ENCODE measurements at regions not wholly inside any gene's neighbourhood (a gene's known extent, or its start where the extent isn't known, plus 50 kb on each side); places are given as distances from the start of the nearest gene placed in this dataset.

DNA sequence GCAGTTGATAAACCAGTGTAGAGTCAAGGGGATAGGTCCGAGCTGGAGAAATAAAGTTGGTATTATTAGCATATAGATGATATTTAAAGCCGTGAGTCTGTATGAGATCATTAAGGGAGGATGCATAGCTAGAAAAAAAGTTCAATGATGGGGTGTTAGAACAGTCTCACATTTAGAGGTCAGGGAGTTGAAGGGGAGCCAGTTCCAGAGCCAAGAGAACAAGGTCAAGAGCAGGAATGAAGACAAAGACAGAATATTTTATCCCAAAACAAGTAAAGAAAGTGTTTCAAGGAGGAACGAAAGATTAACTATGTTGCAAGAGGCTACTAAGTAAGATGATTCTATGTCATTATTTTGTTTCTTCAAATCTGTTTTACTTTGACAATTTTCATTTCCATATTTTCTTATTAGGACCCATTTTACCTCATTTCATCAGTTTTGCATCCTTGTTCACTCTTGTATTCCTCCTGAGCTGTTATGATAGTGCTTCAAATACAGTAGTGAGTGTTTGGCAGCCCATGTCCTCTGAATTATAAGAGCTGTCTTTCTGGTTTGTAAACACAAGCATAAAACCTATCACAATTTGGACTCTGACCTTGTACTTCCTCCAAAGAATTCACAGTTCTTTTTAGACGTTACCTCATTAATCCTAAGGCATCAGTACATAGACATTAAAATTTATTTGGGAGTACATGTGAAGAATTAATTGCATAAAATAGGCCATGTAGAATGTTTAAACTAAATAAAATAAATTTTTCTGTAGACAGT, 695.7 kb upstream of the NECTIN3 start:
- H3K9ac ChIP-seq: no peak overlapping the region
- no peaks in the 10 kb centered on the region for H3K4me1 ChIP-seq
- H3K4me3 ChIP-seq: no peak overlapping the region
- no peak for TF ChIP-seq Cebpa-rat (IDR thresholded peaks at IDR 0.05)
- no peaks in the 10 kb centered on the region for H3K9me3 ChIP-seq (replicated peaks in 1 of 11)
- no peak overlapping the region for H3K27ac ChIP-seq
- H3K4me2 ChIP-seq: no peak overlapping the region
- H3K36me3 ChIP-seq: no peaks in the 10 kb centered on the region
- H3K27me3 ChIP-seq: no peaks in the 10 kb centered on the region
- no peaks in the 10 kb centered on the region for H4K20me1 ChIP-seq

- H3K4me2 ChIP-seq: no peak overlapping the region
- no peaks in the 10 kb centered on the region for H4K20me1 ChIP-seq
- H3K27me3 ChIP-seq: no peaks in the 10 kb centered on the region
- no peak overlapping the region for H3K27ac ChIP-seq
- H3K4me3 ChIP-seq: no peak overlapping the region
- no peaks in the 10 kb centered on the region for H3K4me1 ChIP-seq
- H3K36me3 ChIP-seq: no peaks in the 10 kb centered on the region
- no peak for TF ChIP-seq Cebpa-rat (IDR thresholded peaks at IDR 0.05)
- H3K9me3 ChIP-seq (replicated peaks in 1 of 11): no peaks in the 10 kb centered on the region
- H3K9ac ChIP-seq: no peak overlapping the region
Observed at GRCh38 chr3:110378481-110378880, 693.1 kb upstream of the NECTIN3 start.

DNA sequence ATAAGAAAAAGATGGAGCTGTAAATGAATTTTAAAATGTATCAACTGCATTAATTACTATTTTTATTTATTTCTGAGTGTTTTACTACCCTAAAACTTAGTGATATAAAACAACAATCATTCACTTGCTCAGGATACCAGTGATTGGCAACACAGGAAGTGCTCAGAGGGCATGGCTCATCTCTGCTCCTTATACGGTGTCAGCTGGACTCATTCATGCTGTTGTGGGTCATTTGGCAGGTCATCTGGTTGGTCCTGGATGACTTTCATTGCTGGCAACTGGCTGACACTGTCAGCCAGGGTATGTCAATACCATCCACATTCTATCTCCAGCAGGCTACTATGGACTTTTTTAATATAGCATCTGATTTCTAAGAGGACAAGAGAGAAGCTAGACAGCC, 689.6 kb upstream of the NECTIN3 start:
- no peaks in the 10 kb centered on the region for H4K20me1 ChIP-seq
- no peak overlapping the region for H3K9ac ChIP-seq
- no peaks in the 10 kb centered on the region for H3K4me1 ChIP-seq
- H3K27me3 ChIP-seq: no peaks in the 10 kb centered on the region
- no peak for TF ChIP-seq Cebpa-rat (IDR thresholded peaks at IDR 0.05)
- no peak overlapping the region for H3K4me2 ChIP-seq
- H3K9me3 ChIP-seq (replicated peaks in 1 of 11): no peaks in the 10 kb centered on the region
- no peak overlapping the region for H3K27ac ChIP-seq
- no peak overlapping the region for H3K4me3 ChIP-seq
- no peaks in the 10 kb centered on the region for H3K36me3 ChIP-seq

GRCh38 chr3:110383356-110383755, 688.3 kb upstream of the NECTIN3 start:
- no peak overlapping the region for H3K27ac ChIP-seq
- no peak overlapping the region for H3K4me2 ChIP-seq
- no peak overlapping the region for H3K4me3 ChIP-seq
- H3K36me3 ChIP-seq: no peaks in the 10 kb centered on the region
- no peaks in the 10 kb centered on the region for H3K4me1 ChIP-seq
- no peak overlapping the region for H3K9ac ChIP-seq
- H3K27me3 ChIP-seq: no peaks in the 10 kb centered on the region
- TF ChIP-seq Cebpa-rat (IDR thresholded peaks at IDR 0.05): no peak
- no peaks in the 10 kb centered on the region for H4K20me1 ChIP-seq
- H3K9me3 ChIP-seq (replicated peaks in 1 of 11): no peaks in the 10 kb centered on the region

DNA sequence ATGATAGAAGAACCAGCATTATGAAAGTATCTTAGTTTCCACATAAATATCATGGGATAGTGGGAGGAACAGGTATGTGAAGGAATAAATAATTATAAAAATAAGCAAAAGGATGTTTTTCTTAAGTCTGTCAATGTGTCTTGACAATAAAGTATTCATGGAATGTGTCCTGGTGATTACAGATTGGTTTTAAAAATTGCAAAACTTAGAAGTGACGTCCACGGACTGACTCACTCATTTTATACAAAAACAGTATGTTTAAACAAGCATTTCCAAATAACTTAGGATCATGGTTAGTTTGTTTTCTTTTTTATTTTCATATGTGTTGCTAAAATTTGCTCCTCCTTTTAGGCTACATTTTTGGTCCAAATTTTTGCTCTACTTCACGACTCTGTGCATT, 687.0 kb upstream of the NECTIN3 start:
- H3K9me3 ChIP-seq (replicated peaks in 1 of 11): no peaks in the 10 kb centered on the region
- H3K4me2 ChIP-seq: no peak overlapping the region
- H3K27ac ChIP-seq: no peak overlapping the region
- H4K20me1 ChIP-seq: no peaks in the 10 kb centered on the region
- H3K36me3 ChIP-seq: no peaks in the 10 kb centered on the region
- no peaks in the 10 kb centered on the region for H3K27me3 ChIP-seq
- H3K4me3 ChIP-seq: no peak overlapping the region
- no peak overlapping the region for H3K9ac ChIP-seq
- no peak for TF ChIP-seq Cebpa-rat (IDR thresholded peaks at IDR 0.05)
- no peaks in the 10 kb centered on the region for H3K4me1 ChIP-seq

DNA sequence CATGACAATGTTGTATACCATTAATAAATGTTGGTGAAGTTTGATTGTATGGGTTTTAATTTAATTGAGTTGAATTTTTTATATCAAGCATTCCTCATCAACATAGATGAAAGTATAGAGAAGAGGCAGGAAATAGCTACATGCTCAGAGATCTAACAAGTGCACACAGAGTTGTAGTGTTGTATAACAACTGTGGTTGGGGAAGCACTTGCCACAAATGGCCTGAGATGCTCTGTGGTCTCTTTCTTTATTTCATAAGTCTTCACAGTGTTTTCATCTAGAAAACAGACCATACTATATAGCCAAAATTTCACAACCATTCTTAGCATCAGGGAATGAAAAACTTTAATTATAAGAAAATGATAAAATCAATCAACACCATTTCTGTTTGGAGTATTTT, 682.6 kb upstream of the NECTIN3 start:
- no peaks in the 10 kb centered on the region for H4K20me1 ChIP-seq
- no peak overlapping the region for H3K9ac ChIP-seq
- no peaks in the 10 kb centered on the region for H3K4me1 ChIP-seq
- H3K27ac ChIP-seq: no peak overlapping the region
- no peaks in the 10 kb centered on the region for H3K36me3 ChIP-seq
- H3K27me3 ChIP-seq: no peaks in the 10 kb centered on the region
- H3K4me2 ChIP-seq: no peak overlapping the region
- TF ChIP-seq Cebpa-rat (IDR thresholded peaks at IDR 0.05): no peak
- no peaks in the 10 kb centered on the region for H3K9me3 ChIP-seq (replicated peaks in 1 of 11)
- H3K4me3 ChIP-seq: no peak overlapping the region

DNA sequence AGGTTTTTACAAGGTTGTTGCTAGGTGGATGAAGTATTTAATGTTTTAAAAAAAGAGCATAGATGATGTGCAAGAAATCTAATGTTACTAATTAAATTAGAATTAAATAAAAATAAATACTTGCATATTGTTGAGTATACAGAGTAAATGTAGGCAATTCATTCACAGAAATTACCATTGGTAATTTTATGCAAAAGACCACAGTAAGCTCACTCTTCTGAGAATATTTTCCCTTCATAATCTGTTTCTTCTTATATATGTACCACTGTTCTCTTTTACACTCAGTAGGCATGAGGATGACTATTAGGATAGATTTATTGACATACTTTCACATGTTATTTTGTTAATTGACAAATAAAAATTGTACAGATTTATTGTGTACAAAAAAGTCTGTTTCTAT, 681.2 kb upstream of the NECTIN3 start:
- H4K20me1 ChIP-seq: no peaks in the 10 kb centered on the region
- no peaks in the 10 kb centered on the region for H3K36me3 ChIP-seq
- no peaks in the 10 kb centered on the region for H3K4me1 ChIP-seq
- no peak overlapping the region for H3K4me3 ChIP-seq
- no peak overlapping the region for H3K4me2 ChIP-seq
- no peaks in the 10 kb centered on the region for H3K9me3 ChIP-seq (replicated peaks in 1 of 11)
- no peak overlapping the region for H3K27ac ChIP-seq
- H3K9ac ChIP-seq: no peak overlapping the region
- no peak for TF ChIP-seq Cebpa-rat (IDR thresholded peaks at IDR 0.05)
- no peaks in the 10 kb centered on the region for H3K27me3 ChIP-seq

DNA sequence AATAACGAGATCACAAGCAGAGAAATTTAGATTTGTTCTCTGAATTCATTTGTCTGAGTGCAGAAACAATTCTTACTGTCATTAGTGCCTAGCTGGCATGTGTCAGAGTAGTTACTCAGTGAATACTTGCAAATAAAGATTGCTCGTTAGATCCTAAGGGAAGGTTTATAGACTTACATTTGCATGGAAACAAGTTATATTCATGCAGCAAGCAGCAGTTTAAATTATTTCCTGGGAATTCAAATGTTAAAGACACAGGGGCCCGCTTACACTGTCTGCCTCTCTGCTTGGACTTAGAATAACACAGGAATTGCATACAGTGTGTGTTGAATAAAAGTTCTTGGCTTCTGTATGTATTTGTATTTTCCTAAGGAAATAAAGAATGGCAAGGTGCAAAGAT, 680.6 kb upstream of the NECTIN3 start:
- Histone ChIP-seq H3K9me3 (replicated peaks in 1 of 11) (no peaks in the 10 kb centered on the region), H3K36me3 (no peaks in the 10 kb centered on the region), H3K4me3 (no peak overlapping the region), H3K4me2 (no peak overlapping the region), H3K27ac (no peak overlapping the region), H3K27me3 (no peaks in the 10 kb centered on the region), H3K9ac (no peak overlapping the region), H3K4me1 (no peaks in the 10 kb centered on the region), H4K20me1 (no peaks in the 10 kb centered on the region)
- TF ChIP-seq Cebpa-rat (IDR thresholded peaks at IDR 0.05): no peak

DNA sequence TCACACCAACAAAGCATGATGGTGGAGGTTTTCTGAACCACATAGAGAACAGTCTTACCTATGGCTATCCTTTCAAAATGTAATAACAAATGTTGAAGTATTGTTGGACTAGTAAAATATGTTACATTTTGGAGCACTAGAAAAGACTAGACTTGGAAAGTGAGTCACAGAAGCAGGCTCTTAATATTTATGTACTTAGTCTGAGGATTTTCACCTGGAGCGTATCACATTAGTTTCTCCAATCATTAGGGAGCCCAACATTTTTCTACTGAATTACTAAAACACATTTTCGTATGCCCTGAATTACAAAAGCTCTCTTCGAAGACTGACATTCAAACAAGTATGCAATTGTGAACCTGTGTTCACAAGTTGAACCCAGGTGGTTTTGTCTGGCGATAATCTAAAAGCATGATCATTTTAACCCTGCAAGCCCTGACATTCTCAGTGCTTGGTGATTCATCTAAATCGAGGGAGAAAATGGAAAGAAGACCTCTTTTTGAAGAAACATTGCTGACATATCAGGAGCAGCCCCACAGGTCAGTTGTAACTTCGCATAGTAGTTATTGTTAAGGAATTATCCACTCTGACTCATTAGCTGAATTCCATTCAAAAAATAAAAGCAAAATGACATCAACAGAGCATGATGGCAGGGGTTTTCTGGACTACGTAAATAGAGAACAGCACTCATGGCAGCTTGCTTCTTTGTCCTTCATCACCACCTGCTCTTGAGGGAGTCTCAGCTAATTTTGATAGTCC, 679.8 kb upstream of the NECTIN3 start:
- Histone ChIP-seq H3K4me2 (no peak overlapping the region), H3K4me3 (no peak overlapping the region), H3K9me3 (replicated peaks in 1 of 11) (no peaks in the 10 kb centered on the region), H3K36me3 (no peaks in the 10 kb centered on the region), H4K20me1 (no peaks in the 10 kb centered on the region), H3K4me1 (no peaks in the 10 kb centered on the region), H3K27ac (no peak overlapping the region), H3K27me3 (no peaks in the 10 kb centered on the region), H3K9ac (no peak overlapping the region)
- TF ChIP-seq Cebpa-rat (IDR thresholded peaks at IDR 0.05): no peak

DNA sequence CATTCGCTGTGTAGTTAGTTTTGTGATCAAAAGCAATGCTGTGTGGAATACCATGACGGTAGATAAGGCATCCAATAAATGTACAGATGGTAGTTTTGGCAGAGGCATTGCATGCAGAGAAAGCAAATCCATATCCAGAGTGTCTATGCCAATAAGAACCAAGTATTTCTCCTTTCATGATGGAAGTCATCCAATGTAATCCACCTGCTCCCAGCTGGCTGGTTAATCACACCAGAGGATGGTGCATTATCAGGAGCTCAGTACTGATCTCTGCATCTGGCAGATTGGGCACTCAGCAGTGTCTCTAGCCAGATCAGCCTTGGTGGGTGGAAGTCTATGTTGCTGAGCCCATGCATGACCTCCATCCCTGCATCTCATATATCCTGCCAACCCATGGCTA, 677.7 kb upstream of the NECTIN3 start:
- no peaks in the 10 kb centered on the region for H3K27me3 ChIP-seq
- no peak overlapping the region for H3K4me2 ChIP-seq
- H4K20me1 ChIP-seq: no peaks in the 10 kb centered on the region
- H3K36me3 ChIP-seq: no peaks in the 10 kb centered on the region
- no peak overlapping the region for H3K27ac ChIP-seq
- H3K9ac ChIP-seq: no peak overlapping the region
- H3K4me1 ChIP-seq: no peaks in the 10 kb centered on the region
- no peaks in the 10 kb centered on the region for H3K9me3 ChIP-seq (replicated peaks in 1 of 11)
- no peak for TF ChIP-seq Cebpa-rat (IDR thresholded peaks at IDR 0.05)
- no peak overlapping the region for H3K4me3 ChIP-seq
